GM12878 (cell line): ENCODE measurements at regions not wholly inside any gene's neighbourhood (a gene's known extent, or its start where the extent isn't known, plus 50 kb on each side); places are given as distances from the start of the nearest gene placed in this dataset.

ENCODE experiments used
- ASH2L ChIP-seq: fragments of 300-600, 200-600 bp; sonication (generic); IDR thresholded peaks from 2 replicates; pipeline ENCODE4 v1.6.1; 2017; ENCODE audit warnings: low read depth, mild to moderate bottlenecking, borderline replicate concordance
- CTCF ChIP-seq, 3 experiments: IDR thresholded peaks in 2 of 3; conservative IDR thresholded peaks in 1 of 3; 2 replicates each; pipeline ENCODE4 v1.5.1; 2011; ENCODE audit warnings: low read depth in 3 of 3, low read length in 3 of 3, mild to moderate bottlenecking in 3 of 3, control low read depth in 2 of 3, moderate library complexity in 2 of 3, inconsistent platforms in 1 of 3, mixed read lengths in 1 of 3; ENCODE audit not compliant: control insufficient read depth in 2 of 3, insufficient read depth in 1 of 3; ENCODE audit errors: extremely low read depth in 1 of 3
- E2F8 ChIP-seq: fragments of 450-650 bp; IDR thresholded peaks from 2 replicates; pipeline ENCODE4 v1.6.1; 2018; ENCODE audit warnings: mild to moderate bottlenecking, low read depth, moderate library complexity; ENCODE audit not compliant: partially characterized antibody
- EZH2 ChIP-seq: IDR thresholded peaks from 2 replicates; pipeline ENCODE4 v1.6.1; 2012; ENCODE audit warnings: low read depth, mild to moderate bottlenecking, control low read depth, inconsistent platforms, low read length, borderline replicate concordance; ENCODE audit not compliant: control insufficient read depth
- KAT2A ChIP-seq: conservative IDR thresholded peaks from 2 replicates; pipeline ENCODE4 v1.6.1; 2011; ENCODE audit warnings: low read depth, low read length; ENCODE audit not compliant: control insufficient read depth
- NFXL1 ChIP-seq: fragments of 450-650 bp; IDR thresholded peaks from 2 replicates; pipeline ENCODE4 v1.6.1; 2017; ENCODE audit warnings: antibody characterized with exemption, mild to moderate bottlenecking, borderline replicate concordance
- TCF3 ChIP-seq: IDR thresholded peaks from 2 replicates; pipeline ENCODE4 v1.6.1; 2012; ENCODE audit warnings: low read depth, mild to moderate bottlenecking, low read length, borderline replicate concordance; ENCODE audit not compliant: insufficient read depth
- TF ChIP-seq, protein P1 (sequence below): IDR thresholded peaks from 2 replicates; pipeline ENCODE4 v1.6.1; 2011; ENCODE audit warnings: mild to moderate bottlenecking, low read depth, low read length, moderate library complexity; ENCODE audit not compliant: insufficient replicate concordance

GRCh38 chr14:53758141-53758540 is 198.5 kb downstream of the BMP4 start:
- no peak for TF ChIP-seq EZH2
- TF ChIP-seq NFXL1: no peak
- TF ChIP-seq ASH2L: no peak
- TF ChIP-seq CTCF (IDR thresholded peaks at IDR 0.05 in 2 of 3, conservative IDR thresholded peaks at IDR 0.05 in 1 of 3; ENCODE audit: control insufficient read depth in 2 of 3, extremely low read depth in 1 of 3, insufficient read depth in 1 of 3, low read depth in 3 of 3, low read length in 3 of 3): no peak
- TF ChIP-seq, protein P1, sequence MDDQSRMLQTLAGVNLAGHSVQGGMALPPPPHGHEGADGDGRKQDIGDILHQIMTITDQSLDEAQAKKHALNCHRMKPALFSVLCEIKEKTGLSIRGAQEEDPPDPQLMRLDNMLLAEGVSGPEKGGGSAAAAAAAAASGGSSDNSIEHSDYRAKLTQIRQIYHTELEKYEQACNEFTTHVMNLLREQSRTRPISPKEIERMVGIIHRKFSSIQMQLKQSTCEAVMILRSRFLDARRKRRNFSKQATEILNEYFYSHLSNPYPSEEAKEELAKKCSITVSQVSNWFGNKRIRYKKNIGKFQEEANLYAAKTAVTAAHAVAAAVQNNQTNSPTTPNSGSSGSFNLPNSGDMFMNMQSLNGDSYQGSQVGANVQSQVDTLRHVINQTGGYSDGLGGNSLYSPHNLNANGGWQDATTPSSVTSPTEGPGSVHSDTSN: no peak
- TF ChIP-seq TCF3: no peak
- no peak for TF ChIP-seq E2F8
- no peak for TF ChIP-seq KAT2A
